GM23338 (cell line): ENCODE measurements at regions not wholly inside any gene's neighbourhood (a gene's known extent, or its start where the extent isn't known, plus 50 kb on each side); places are given as distances from the start of the nearest gene placed in this dataset.

Source experiments
- ATAC-seq: fragments of 200-7000 bp; cut with Tn5 transposase; 3 replicates; pipeline ENCODE4 v1.9.1; 2020
- DNase-seq: peaks from one replicate; pipeline ENCODE4 v3.0.0-alpha.2; 2015; ENCODE audit warnings: low spot score
- H2AFZ ChIP-seq: fragments of 200-600 bp; sonication (generic); 2 replicates; pipeline ENCODE4 v1.8.0; 2016; ENCODE audit warnings: antibody characterized with exemption, mild to moderate bottlenecking, moderate library complexity
- H3F3A ChIP-seq: fragments of 200-600 bp; sonication (generic); replicated peaks from 2 replicates; pipeline ENCODE4 v1.8.0; 2017; ENCODE audit warnings: antibody characterized with exemption, mixed run types, low read depth
- H3K27ac ChIP-seq: fragments of 200-600 bp; sonication (generic); 2 replicates; pipeline ENCODE4 v1.6.1; 2016; ENCODE audit warnings: low read depth
- H3K27me3 ChIP-seq: fragments of 200-600 bp; sonication (generic); 2 replicates; pipeline ENCODE4 v1.8.0; 2016; ENCODE audit warnings: mild to moderate bottlenecking, mixed run types, moderate library complexity; ENCODE audit not compliant: insufficient read depth
- H3K36me3 ChIP-seq: fragments of 200-600 bp; sonication (generic); 2 replicates; pipeline ENCODE4 v1.8.0; 2016; ENCODE audit warnings: mild to moderate bottlenecking; ENCODE audit not compliant: insufficient read depth
- H3K4me1 ChIP-seq: fragments of 200-600 bp; sonication (generic); 2 replicates; pipeline ENCODE4 v1.8.0; 2016; ENCODE audit warnings: mild to moderate bottlenecking, moderate library complexity; ENCODE audit not compliant: insufficient read depth
- H3K4me2 ChIP-seq: fragments of 200-600 bp; sonication (generic); 2 replicates; pipeline ENCODE4 v1.7.1; 2017; ENCODE audit warnings: mixed run types
- H3K4me3 ChIP-seq: fragments of 200-600 bp; sonication (generic); 2 replicates; pipeline ENCODE4 v1.6.1; 2016; ENCODE audit warnings: mixed run types
- H3K79me2 ChIP-seq: fragments of 200-600 bp; sonication (generic); replicated peaks from 2 replicates; pipeline ENCODE4 v1.8.0; 2017; ENCODE audit warnings: mild to moderate bottlenecking; ENCODE audit not compliant: insufficient read depth
- H3K9me2 ChIP-seq: fragments of 200-600 bp; sonication (generic); 2 replicates; pipeline ENCODE4 v1.8.0; 2017; ENCODE audit not compliant: insufficient read depth
- H4K20me1 ChIP-seq: fragments of 200-600 bp; sonication (generic); replicated peaks from 2 replicates; pipeline ENCODE4 v1.8.0; 2017; ENCODE audit warnings: mild to moderate bottlenecking; ENCODE audit not compliant: insufficient read depth
- H3K27ac Mint-ChIP-seq: 2 replicates; pipeline ENCODE4 v1.8.0; 2020; ENCODE audit warnings: inconsistent platforms, mild to moderate bottlenecking, moderate library complexity, mixed read lengths
- H3K27me3 Mint-ChIP-seq: 3 replicates; pipeline ENCODE4 v1.8.0; 2022; ENCODE audit warnings: low read depth, mild to moderate bottlenecking, moderate library complexity, mixed read lengths, inconsistent platforms; ENCODE audit not compliant: insufficient read depth, poor library complexity
- H3K36me3 Mint-ChIP-seq: 3 replicates; pipeline ENCODE4 v1.8.0; 2021; ENCODE audit warnings: low read depth, mild to moderate bottlenecking, inconsistent platforms, moderate library complexity, mixed read lengths
- H3K4me1 Mint-ChIP-seq: 3 replicates; pipeline ENCODE4 v1.8.0; 2020; ENCODE audit warnings: mild to moderate bottlenecking, inconsistent platforms, mixed read lengths
- H3K4me3 Mint-ChIP-seq: 3 replicates; pipeline ENCODE4 v1.8.0; 2021; ENCODE audit warnings: moderate library complexity, mild to moderate bottlenecking, inconsistent platforms, mixed read lengths
- H3K9me3 Mint-ChIP-seq: 3 replicates; pipeline ENCODE4 v1.8.0; 2020; ENCODE audit warnings: moderate library complexity, mild to moderate bottlenecking, inconsistent platforms, mixed read lengths
- CREB1 ChIP-seq: fragments of 250-450 bp; sonication (Bioruptor Pico); IDR thresholded peaks from 2 replicates; pipeline ENCODE4 v1.5.0; 2020; ENCODE audit warnings: low read depth, mild to moderate bottlenecking, moderate library complexity
- EZH2 ChIP-seq: fragments of 200-600 bp; sonication (generic); IDR thresholded peaks from one replicate; pipeline ENCODE4 v1.8.0; 2017; ENCODE audit warnings: antibody characterized with exemption, mild to moderate bottlenecking, low read depth; ENCODE audit not compliant: unreplicated experiment
- JUNB ChIP-seq: IDR thresholded peaks from one replicate; pipeline ENCODE4 v1.6.1; 2016; ENCODE audit warnings: antibody characterized with exemption; ENCODE audit not compliant: unreplicated experiment
- POLR2AphosphoS5 ChIP-seq: IDR thresholded peaks from 2 replicates; pipeline ENCODE4 v1.6.1; 2016; ENCODE audit warnings: antibody characterized with exemption, low read depth
- ZNF114 ChIP-seq: fragments of 250-450 bp; sonication (Bioruptor Pico); IDR thresholded peaks from 2 replicates; pipeline ENCODE4 v1.5.0; 2020; ENCODE audit warnings: mild to moderate bottlenecking, moderate library complexity
- ZNF331 ChIP-seq: fragments of 250-450 bp; sonication (Bioruptor Pico); IDR thresholded peaks from 2 replicates; pipeline ENCODE4 v1.5.0; 2020; ENCODE audit warnings: low read depth, mild to moderate bottlenecking, moderate library complexity
- TF ChIP-seq, protein P1 (sequence below), 2 experiments: fragments of 200-600 bp in 1 of 2; sonication (generic) in 1 of 2; conservative IDR thresholded peaks; 2 replicates each; pipeline versions ENCODE4 v1.5.1 to v1.6.1; 2016 to 2017; ENCODE audit warnings: antibody characterized with exemption in 2 of 2, low read depth in 2 of 2, mild to moderate bottlenecking in 2 of 2, moderate library complexity in 1 of 2
- TF ChIP-seq, protein P2 (sequence below): IDR thresholded peaks from one replicate; pipeline ENCODE4 v1.6.1; 2018; ENCODE audit warnings: antibody characterized with exemption; ENCODE audit not compliant: unreplicated experiment
- TF ChIP-seq, protein P3 (sequence below): IDR thresholded peaks from 2 replicates; pipeline ENCODE4 v1.6.1; 2016; ENCODE audit warnings: antibody characterized with exemption
- TF ChIP-seq, protein P4 (sequence below): fragments of 250-450 bp; sonication (Bioruptor Pico); IDR thresholded peaks from 2 replicates; pipeline ENCODE4 v1.5.0; 2020; ENCODE audit warnings: mild to moderate bottlenecking, moderate library complexity

DNA sequence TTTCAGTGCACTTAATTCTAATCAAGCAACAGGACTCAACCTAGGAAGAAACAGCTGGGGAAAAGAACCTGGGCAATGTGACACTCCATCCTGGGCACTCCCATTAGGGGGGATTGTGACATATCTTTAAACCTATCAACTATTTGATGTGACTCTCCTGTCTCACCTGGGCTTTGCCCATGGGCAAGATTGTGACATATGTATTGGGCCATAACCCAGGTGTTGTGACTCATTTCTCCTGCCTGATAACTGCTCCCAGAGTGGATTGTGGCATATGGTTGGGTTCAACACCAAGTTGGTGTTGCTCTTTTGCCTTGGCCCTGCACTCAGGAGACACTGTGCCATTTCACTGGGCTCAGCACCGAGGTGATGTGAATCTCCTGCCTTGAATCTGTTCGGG is 82.6 kb downstream of the ZNF723 start:
- TF ChIP-seq POLR2AphosphoS5: no peak
- no peak for TF ChIP-seq JUNB
- no peaks in the 10 kb centered on the region for H3K4me1 Mint-ChIP-seq
- Histone ChIP-seq H4K20me1 (no peaks in the 10 kb centered on the region), H3K9me2 (no peaks in the 10 kb centered on the region), H3K79me2 (no peaks in the 10 kb centered on the region), H3F3A (no peaks in the 10 kb centered on the region), H3K27ac (no peak overlapping the region), H3K27me3 (no peaks in the 10 kb centered on the region), H3K4me2 (no peak overlapping the region), H3K4me3 (no peak overlapping the region), H3K4me1 (no peaks in the 10 kb centered on the region), H2AFZ (no peak overlapping the region), H3K36me3 (no peaks in the 10 kb centered on the region)
- H3K4me3 Mint-ChIP-seq: no peak overlapping the region
- no peak for ATAC-seq
- no peak for DNase-seq
- peaks cover 13% of the 10 kb centered on the region for H3K36me3 Mint-ChIP-seq
- H3K27ac Mint-ChIP-seq: no peak overlapping the region
- peaks cover 82% of the 10 kb centered on the region for H3K9me3 Mint-ChIP-seq
- H3K27me3 Mint-ChIP-seq: peaks cover 3% of the 10 kb centered on the region

DNA sequence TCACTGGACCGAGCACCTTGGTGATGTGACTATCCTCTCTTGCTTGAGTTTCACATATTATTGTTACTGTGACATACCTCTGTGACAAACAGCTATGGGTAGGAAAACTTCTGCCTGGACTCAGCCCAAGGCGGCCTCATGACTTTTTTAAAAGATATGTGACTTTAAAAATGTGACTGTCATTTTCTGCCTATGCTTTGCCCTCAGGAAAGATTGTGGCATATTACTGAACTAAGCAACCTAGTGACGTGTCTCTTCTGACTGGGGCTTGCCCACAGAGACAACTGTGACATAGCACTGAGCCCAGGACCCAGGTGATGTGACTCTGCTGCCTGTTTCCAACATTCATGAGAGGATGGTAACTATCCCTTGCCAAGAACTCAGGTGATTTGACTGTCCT is 84.8 kb downstream of the ZNF728 start:
- Histone ChIP-seq H3K79me2 (no peaks in the 10 kb centered on the region), H4K20me1 (no peaks in the 10 kb centered on the region), H3K36me3 (0 out of 2 replicates have a peak, but pooled peaks cover 9% of the 10 kb centered on the region), H3K4me3 (no peak overlapping the region), H3K9me2 (no peaks in the 10 kb centered on the region), H3K27ac (no peak overlapping the region), H3K4me2 (no peak overlapping the region), H3K4me1 (no peaks in the 10 kb centered on the region), H2AFZ (no peak overlapping the region), H3F3A (no peaks in the 10 kb centered on the region), H3K27me3 (no peaks in the 10 kb centered on the region)
- Mint-ChIP-seq H3K9me3 (peaks cover 87% of the 10 kb centered on the region), H3K4me3 (no peak overlapping the region), H3K36me3 (peaks cover 20% of the 10 kb centered on the region), H3K4me1 (no peaks in the 10 kb centered on the region), H3K27me3 (peaks cover 3% of the 10 kb centered on the region), H3K27ac (no peak overlapping the region)
- ATAC-seq (no peak), DNase-seq (no peak)
- TF ChIP-seq EZH2: no peak
- TF ChIP-seq JUNB: no peak
- no peak for TF ChIP-seq POLR2AphosphoS5
- TF ChIP-seq, protein P1, sequence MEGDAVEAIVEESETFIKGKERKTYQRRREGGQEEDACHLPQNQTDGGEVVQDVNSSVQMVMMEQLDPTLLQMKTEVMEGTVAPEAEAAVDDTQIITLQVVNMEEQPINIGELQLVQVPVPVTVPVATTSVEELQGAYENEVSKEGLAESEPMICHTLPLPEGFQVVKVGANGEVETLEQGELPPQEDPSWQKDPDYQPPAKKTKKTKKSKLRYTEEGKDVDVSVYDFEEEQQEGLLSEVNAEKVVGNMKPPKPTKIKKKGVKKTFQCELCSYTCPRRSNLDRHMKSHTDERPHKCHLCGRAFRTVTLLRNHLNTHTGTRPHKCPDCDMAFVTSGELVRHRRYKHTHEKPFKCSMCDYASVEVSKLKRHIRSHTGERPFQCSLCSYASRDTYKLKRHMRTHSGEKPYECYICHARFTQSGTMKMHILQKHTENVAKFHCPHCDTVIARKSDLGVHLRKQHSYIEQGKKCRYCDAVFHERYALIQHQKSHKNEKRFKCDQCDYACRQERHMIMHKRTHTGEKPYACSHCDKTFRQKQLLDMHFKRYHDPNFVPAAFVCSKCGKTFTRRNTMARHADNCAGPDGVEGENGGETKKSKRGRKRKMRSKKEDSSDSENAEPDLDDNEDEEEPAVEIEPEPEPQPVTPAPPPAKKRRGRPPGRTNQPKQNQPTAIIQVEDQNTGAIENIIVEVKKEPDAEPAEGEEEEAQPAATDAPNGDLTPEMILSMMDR (conservative IDR thresholded peaks at IDR 0.05; ENCODE audit: low read depth in 2 of 2): no peak
- no peak for TF ChIP-seq ZNF114 (CRISPR knock-in tag)
- TF ChIP-seq, protein P2, sequence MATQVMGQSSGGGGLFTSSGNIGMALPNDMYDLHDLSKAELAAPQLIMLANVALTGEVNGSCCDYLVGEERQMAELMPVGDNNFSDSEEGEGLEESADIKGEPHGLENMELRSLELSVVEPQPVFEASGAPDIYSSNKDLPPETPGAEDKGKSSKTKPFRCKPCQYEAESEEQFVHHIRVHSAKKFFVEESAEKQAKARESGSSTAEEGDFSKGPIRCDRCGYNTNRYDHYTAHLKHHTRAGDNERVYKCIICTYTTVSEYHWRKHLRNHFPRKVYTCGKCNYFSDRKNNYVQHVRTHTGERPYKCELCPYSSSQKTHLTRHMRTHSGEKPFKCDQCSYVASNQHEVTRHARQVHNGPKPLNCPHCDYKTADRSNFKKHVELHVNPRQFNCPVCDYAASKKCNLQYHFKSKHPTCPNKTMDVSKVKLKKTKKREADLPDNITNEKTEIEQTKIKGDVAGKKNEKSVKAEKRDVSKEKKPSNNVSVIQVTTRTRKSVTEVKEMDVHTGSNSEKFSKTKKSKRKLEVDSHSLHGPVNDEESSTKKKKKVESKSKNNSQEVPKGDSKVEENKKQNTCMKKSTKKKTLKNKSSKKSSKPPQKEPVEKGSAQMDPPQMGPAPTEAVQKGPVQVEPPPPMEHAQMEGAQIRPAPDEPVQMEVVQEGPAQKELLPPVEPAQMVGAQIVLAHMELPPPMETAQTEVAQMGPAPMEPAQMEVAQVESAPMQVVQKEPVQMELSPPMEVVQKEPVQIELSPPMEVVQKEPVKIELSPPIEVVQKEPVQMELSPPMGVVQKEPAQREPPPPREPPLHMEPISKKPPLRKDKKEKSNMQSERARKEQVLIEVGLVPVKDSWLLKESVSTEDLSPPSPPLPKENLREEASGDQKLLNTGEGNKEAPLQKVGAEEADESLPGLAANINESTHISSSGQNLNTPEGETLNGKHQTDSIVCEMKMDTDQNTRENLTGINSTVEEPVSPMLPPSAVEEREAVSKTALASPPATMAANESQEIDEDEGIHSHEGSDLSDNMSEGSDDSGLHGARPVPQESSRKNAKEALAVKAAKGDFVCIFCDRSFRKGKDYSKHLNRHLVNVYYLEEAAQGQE: no peak
- TF ChIP-seq ZNF331: no peak
- TF ChIP-seq, protein P3, sequence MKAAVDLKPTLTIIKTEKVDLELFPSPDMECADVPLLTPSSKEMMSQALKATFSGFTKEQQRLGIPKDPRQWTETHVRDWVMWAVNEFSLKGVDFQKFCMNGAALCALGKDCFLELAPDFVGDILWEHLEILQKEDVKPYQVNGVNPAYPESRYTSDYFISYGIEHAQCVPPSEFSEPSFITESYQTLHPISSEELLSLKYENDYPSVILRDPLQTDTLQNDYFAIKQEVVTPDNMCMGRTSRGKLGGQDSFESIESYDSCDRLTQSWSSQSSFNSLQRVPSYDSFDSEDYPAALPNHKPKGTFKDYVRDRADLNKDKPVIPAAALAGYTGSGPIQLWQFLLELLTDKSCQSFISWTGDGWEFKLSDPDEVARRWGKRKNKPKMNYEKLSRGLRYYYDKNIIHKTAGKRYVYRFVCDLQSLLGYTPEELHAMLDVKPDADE: no peak
- no peak for TF ChIP-seq CREB1 (CRISPR knock-in tag)
- TF ChIP-seq, protein P4, sequence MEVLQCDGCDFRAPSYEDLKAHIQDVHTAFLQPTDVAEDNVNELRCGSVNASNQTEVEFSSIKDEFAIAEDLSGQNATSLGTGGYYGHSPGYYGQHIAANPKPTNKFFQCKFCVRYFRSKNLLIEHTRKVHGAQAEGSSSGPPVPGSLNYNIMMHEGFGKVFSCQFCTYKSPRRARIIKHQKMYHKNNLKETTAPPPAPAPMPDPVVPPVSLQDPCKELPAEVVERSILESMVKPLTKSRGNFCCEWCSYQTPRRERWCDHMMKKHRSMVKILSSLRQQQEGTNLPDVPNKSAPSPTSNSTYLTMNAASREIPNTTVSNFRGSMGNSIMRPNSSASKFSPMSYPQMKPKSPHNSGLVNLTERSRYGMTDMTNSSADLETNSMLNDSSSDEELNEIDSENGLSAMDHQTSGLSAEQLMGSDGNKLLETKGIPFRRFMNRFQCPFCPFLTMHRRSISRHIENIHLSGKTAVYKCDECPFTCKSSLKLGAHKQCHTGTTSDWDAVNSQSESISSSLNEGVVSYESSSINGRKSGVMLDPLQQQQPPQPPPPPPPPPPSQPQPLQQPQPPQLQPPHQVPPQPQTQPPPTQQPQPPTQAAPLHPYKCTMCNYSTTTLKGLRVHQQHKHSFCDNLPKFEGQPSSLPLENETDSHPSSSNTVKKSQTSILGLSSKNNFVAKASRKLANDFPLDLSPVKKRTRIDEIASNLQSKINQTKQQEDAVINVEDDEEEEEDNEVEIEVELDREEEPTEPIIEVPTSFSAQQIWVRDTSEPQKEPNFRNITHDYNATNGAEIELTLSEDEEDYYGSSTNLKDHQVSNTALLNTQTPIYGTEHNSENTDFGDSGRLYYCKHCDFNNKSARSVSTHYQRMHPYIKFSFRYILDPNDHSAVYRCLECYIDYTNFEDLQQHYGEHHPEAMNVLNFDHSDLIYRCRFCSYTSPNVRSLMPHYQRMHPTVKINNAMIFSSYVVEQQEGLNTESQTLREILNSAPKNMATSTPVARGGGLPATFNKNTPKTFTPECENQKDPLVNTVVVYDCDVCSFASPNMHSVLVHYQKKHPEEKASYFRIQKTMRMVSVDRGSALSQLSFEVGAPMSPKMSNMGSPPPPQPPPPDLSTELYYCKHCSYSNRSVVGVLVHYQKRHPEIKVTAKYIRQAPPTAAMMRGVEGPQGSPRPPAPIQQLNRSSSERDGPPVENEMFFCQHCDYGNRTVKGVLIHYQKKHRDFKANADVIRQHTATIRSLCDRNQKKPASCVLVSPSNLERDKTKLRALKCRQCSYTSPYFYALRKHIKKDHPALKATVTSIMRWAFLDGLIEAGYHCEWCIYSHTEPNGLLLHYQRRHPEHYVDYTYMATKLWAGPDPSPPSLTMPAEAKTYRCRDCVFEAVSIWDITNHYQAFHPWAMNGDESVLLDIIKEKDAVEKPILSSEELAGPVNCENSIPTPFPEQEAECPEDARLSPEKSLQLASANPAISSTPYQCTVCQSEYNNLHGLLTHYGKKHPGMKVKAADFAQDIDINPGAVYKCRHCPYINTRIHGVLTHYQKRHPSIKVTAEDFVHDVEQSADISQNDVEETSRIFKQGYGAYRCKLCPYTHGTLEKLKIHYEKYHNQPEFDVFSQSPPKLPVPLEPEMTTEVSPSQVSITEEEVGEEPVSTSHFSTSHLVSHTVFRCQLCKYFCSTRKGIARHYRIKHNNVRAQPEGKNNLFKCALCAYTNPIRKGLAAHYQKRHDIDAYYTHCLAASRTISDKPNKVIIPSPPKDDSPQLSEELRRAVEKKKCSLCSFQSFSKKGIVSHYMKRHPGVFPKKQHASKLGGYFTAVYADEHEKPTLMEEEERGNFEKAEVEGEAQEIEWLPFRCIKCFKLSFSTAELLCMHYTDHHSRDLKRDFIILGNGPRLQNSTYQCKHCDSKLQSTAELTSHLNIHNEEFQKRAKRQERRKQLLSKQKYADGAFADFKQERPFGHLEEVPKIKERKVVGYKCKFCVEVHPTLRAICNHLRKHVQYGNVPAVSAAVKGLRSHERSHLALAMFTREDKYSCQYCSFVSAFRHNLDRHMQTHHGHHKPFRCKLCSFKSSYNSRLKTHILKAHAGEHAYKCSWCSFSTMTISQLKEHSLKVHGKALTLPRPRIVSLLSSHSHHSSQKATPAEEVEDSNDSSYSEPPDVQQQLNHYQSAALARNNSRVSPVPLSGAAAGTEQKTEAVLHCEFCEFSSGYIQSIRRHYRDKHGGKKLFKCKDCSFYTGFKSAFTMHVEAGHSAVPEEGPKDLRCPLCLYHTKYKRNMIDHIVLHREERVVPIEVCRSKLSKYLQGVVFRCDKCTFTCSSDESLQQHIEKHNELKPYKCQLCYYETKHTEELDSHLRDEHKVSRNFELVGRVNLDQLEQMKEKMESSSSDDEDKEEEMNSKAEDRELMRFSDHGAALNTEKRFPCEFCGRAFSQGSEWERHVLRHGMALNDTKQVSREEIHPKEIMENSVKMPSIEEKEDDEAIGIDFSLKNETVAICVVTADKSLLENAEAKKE (CRISPR knock-in tag): no peak
